GM03348 (cell line): ENCODE measurements at regions not wholly inside any gene's neighbourhood (a gene's known extent, or its start where the extent isn't known, plus 50 kb on each side); places are given as distances from the start of the nearest gene placed in this dataset.

ENCODE experiments used
- DNase-seq: peaks from one replicate; pipeline ENCODE4 v3.0.0; 2012; ENCODE audit warnings: low spot score

- DNase-seq = peak; percentile 66
Measured at GRCh38 chr20:10863337-10864060, 189.7 kb upstream of the JAG1 start.

GRCh38 chr20:10864076-10864672, 190.4 kb upstream of the JAG1 start:
- peak; percentile 25 for DNase-seq

GRCh38 chr20:10868299-10868698, 194.5 kb upstream of the JAG1 start:
- DNase-seq = no peak

- DNase-seq = no peak
Measured at GRCh38 chr20:10873026-10873425, 199.2 kb upstream of the JAG1 start.

- DNase-seq = no peak
Measured at GRCh38 chr20:10875653-10876052, 201.9 kb upstream of the JAG1 start.

- DNase-seq = peak; percentile 16
Measured at GRCh38 chr20:10876558-10876957, 202.8 kb upstream of the JAG1 start.

- no peak for DNase-seq
Measured at GRCh38 chr20:10877342-10877741, 203.5 kb upstream of the JAG1 start.

- no peak for DNase-seq
Measured at GRCh38 chr20:10883166-10883565, 209.4 kb upstream of the JAG1 start.

GRCh38 chr20:10893321-10893720, 219.5 kb upstream of the JAG1 start:
- DNase-seq = no peak

- DNase-seq = no peak
Measured at GRCh38 chr20:10897336-10897735, 223.5 kb upstream of the JAG1 start.

GRCh38 chr20:10898552-10898951, 224.8 kb upstream of the JAG1 start:
- DNase-seq = no peak

GRCh38 chr20:10902174-10902573, 228.4 kb upstream of the JAG1 start:
- no peak for DNase-seq

- peak; percentile 60 for DNase-seq
Measured at GRCh38 chr20:10902576-10903282, 228.9 kb upstream of the JAG1 start.

GRCh38 chr20:10906834-10907233, 233.0 kb upstream of the JAG1 start:
- DNase-seq = no peak

GRCh38 chr20:10909803-10910202, 236.0 kb upstream of the JAG1 start:
- DNase-seq = no peak

- no peak for DNase-seq
Measured at GRCh38 chr20:10910535-10911178, 236.9 kb upstream of the JAG1 start.

GRCh38 chr20:10911298-10911697, 237.5 kb upstream of the JAG1 start:
- no peak for DNase-seq

- no peak for DNase-seq
Measured at GRCh38 chr20:10915815-10916214, 242.0 kb upstream of the JAG1 start.

GRCh38 chr20:10916312-10916711, 242.5 kb upstream of the JAG1 start:
- no peak for DNase-seq

- no peak for DNase-seq
Measured at GRCh38 chr20:10917826-10918225, 244.0 kb upstream of the JAG1 start.

- DNase-seq = peak; percentile 64
Measured at GRCh38 chr20:10919396-10920140, 245.8 kb upstream of the JAG1 start.

GRCh38 chr20:10920396-10920795, 246.6 kb upstream of the JAG1 start:
- no peak for DNase-seq
